ENCODE measurements at regions not wholly inside any gene's neighbourhood (a gene's known extent, or its start where the extent isn't known, plus 50 kb on each side); places are given as distances from the start of the nearest gene placed in this dataset.

- DNase-seq, result no peak
These were observed 95.2 kb upstream of the NCK2 start for GRCh38 chr2:105649534-105649933.

- DNase-seq, result no peak
These were observed 97.0 kb upstream of the NCK2 start for GRCh38 chr2:105647731-105648130.

- no peak for DNase-seq
These were observed 98.0 kb upstream of the NCK2 start for GRCh38 chr2:105646774-105647076.

- DNase-seq, result no peak
These were observed 98.6 kb upstream of the NCK2 start for GRCh38 chr2:105645938-105646773.

GRCh38 chr2:105645031-105645937 is 99.4 kb upstream of the NCK2 start:
- no peak for DNase-seq

GRCh38 chr2:105644174-105644980 is 100.3 kb upstream of the NCK2 start:
- no peak for DNase-seq

GRCh38 chr2:105643405-105644173 is 101.1 kb upstream of the NCK2 start:
- no peak for DNase-seq

GRCh38 chr2:105641389-105641811 is 103.3 kb upstream of the NCK2 start:
- DNase-seq, result no peak

- DNase-seq, result no peak
These were observed 104.5 kb upstream of the NCK2 start for GRCh38 chr2:105640246-105640645.

GRCh38 chr2:105636109-105636740 is 108.5 kb upstream of the NCK2 start:
- DNase-seq, result no peak

- no peak for DNase-seq
These were observed 109.1 kb upstream of the NCK2 start for GRCh38 chr2:105635564-105635963.

GRCh38 chr2:105634198-105634597 is 110.5 kb upstream of the NCK2 start:
- no peak for DNase-seq

GRCh38 chr2:105631922-105632321 is 112.8 kb upstream of the NCK2 start:
- DNase-seq, result no peak

GRCh38 chr2:105631011-105631410 is 113.7 kb upstream of the NCK2 start:
- no peak for DNase-seq

- no peak for DNase-seq
These were observed 115.1 kb upstream of the NCK2 start for GRCh38 chr2:105629634-105630033.

GRCh38 chr2:105627534-105627933 is 117.2 kb upstream of the NCK2 start:
- no peak for DNase-seq

GRCh38 chr2:105626966-105627340 is 117.8 kb upstream of the NCK2 start:
- no peak for DNase-seq

GRCh38 chr2:105626212-105626965 is 118.3 kb upstream of the NCK2 start:
- no peak for DNase-seq

- DNase-seq, result no peak
These were observed 119.1 kb upstream of the NCK2 start for GRCh38 chr2:105625632-105626031.

GRCh38 chr2:105621038-105621437 is 123.7 kb upstream of the NCK2 start:
- no peak for DNase-seq

- DNase-seq, result no peak
These were observed 126.4 kb upstream of the NCK2 start for GRCh38 chr2:105618351-105618659.

Data from CD4-positive, alpha-beta T cell treated with Interleukin-1 beta for 1 hour (primary cell).